Stimulated activated CD4-positive, alpha-beta T cell treated with anti-CD3 and anti-CD28 coated beads, TNF-alpha, amount 100 ng/mL, for 4 hours (primary cell): ENCODE measurements at regions not wholly inside any gene's neighbourhood (a gene's known extent, or its start where the extent isn't known, plus 50 kb on each side); places are given as distances from the start of the nearest gene placed in this dataset.

Experiments used
- DNase-seq, 3 experiments: peaks; one replicate each; pipeline ENCODE4 v3.0.0-alpha.2; 2020; ENCODE audit warnings: low read depth in 3 of 3

GRCh38 chr12:127191129-127191528 is 1075.8 kb upstream of the TMEM132C start:
- DNase-seq: no peak

- no peak for DNase-seq
These were observed 1074.6 kb upstream of the TMEM132C start for GRCh38 chr12:127192391-127192790.

- no peak for DNase-seq
These were observed 1073.6 kb upstream of the TMEM132C start for GRCh38 chr12:127193341-127193740.

GRCh38 chr12:127194176-127194575 is 1072.8 kb upstream of the TMEM132C start:
- DNase-seq: no peak

GRCh38 chr12:127205781-127206555 is 1061.0 kb upstream of the TMEM132C start:
- DNase-seq: no peak

GRCh38 chr12:127209318-127209717 is 1057.7 kb upstream of the TMEM132C start:
- no peak for DNase-seq

- no peak for DNase-seq
These were observed 1052.8 kb upstream of the TMEM132C start for GRCh38 chr12:127214186-127214585.

- DNase-seq: no peak
These were observed 1044.0 kb upstream of the TMEM132C start for GRCh38 chr12:127223011-127223410.

- no peak for DNase-seq
These were observed 1043.2 kb upstream of the TMEM132C start for GRCh38 chr12:127223731-127224130.

GRCh38 chr12:127230843-127231260 is 1036.1 kb upstream of the TMEM132C start:
- no peak for DNase-seq

- no peak for DNase-seq
These were observed 1035.6 kb upstream of the TMEM132C start for GRCh38 chr12:127231371-127231770.

- no peak for DNase-seq
These were observed 1034.0 kb upstream of the TMEM132C start for GRCh38 chr12:127233016-127233415.

GRCh38 chr12:127235761-127236160 is 1031.2 kb upstream of the TMEM132C start:
- no peak for DNase-seq

- no peak for DNase-seq
These were observed 1030.5 kb upstream of the TMEM132C start for GRCh38 chr12:127236491-127236890.

GRCh38 chr12:127237151-127237550 is 1029.8 kb upstream of the TMEM132C start:
- DNase-seq: no peak

- DNase-seq: no peak
These were observed 1028.9 kb upstream of the TMEM132C start for GRCh38 chr12:127238107-127238506.

GRCh38 chr12:127239781-127240180 is 1027.2 kb upstream of the TMEM132C start:
- no peak for DNase-seq

GRCh38 chr12:127240249-127240929 is 1026.6 kb upstream of the TMEM132C start:
- DNase-seq: no peak

GRCh38 chr12:127241072-127241817 is 1025.7 kb upstream of the TMEM132C start:
- DNase-seq: no peak

- no peak for DNase-seq
These were observed 1022.0 kb upstream of the TMEM132C start for GRCh38 chr12:127245009-127245408.

- no peak for DNase-seq
These were observed 1021.5 kb upstream of the TMEM132C start for GRCh38 chr12:127245437-127245836.

GRCh38 chr12:127247937-127248336 is 1019.0 kb upstream of the TMEM132C start:
- DNase-seq: no peak

GRCh38 chr12:127249428-127249827 is 1017.5 kb upstream of the TMEM132C start:
- no peak for DNase-seq
